OCI-LY3 (cell line): ENCODE measurements at regions not wholly inside any gene's neighbourhood (a gene's known extent, or its start where the extent isn't known, plus 50 kb on each side); places are given as distances from the start of the nearest gene placed in this dataset.

Experiments
- CTCF ChIP-seq: fragments of 200-600, 300-600 bp; sonication (generic); IDR thresholded peaks from 2 replicates; pipeline ENCODE4 v1.5.1; 2014; ENCODE audit warnings: antibody characterized with exemption, low read length, low read depth
- EZH2phosphoT487 ChIP-seq: fragments of 200-600 bp; shearing (Covaris generic); IDR thresholded peaks from 2 replicates; pipeline ENCODE4 v1.6.1; 2018; ENCODE audit warnings: antibody characterized with exemption, mixed run types, low read depth

DNA sequence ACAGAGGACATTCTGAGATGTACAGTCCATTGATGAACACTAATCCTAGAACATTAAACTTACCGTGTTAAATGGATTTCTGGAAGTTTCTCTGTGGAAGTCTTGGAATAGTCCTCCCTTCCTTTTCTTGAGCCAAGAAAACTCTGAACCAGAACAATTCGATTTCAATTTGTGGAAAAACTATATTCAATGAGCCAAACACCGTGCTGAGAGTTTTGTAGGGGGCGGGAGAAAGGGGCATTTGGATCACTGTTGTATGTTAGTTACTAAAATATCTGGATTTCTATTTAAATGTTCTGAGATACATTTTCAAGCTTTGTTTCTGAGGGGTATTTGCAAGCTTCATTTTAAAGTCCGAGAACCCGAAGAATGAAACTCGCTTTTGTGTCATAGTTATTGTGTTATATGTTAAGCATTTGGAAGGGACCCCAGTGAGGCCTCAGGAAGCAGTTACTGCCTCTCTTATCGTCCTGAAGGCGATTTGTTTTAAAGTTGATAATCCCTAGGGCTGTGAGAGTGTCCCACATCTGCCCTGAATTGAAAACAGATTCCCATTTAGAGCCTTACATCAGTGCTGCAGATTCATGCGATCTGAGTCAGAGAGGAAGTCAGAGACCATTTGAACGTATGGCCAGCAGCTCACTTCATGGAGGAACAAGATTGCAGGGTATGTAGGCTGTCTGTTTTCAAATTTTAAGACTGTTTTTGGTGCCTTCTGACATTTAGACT is 70.8 kb upstream of the SASH1 start:
- TF ChIP-seq CTCF = no peak
- no peak for TF ChIP-seq EZH2phosphoT487
